Mesothelial cell of epicardium (in vitro differentiated cells): ENCODE measurements at regions not wholly inside any gene's neighbourhood (a gene's known extent, or its start where the extent isn't known, plus 50 kb on each side); places are given as distances from the start of the nearest gene placed in this dataset.

Experiments
- DNase-seq, 2 experiments: peaks; one replicate each; pipeline ENCODE4 v3.0.0; 2021; ENCODE audit warnings: low spot score in 2 of 2; ENCODE audit not compliant: unreplicated experiment in 2 of 2
- H3K27ac Mint-ChIP-seq: 2 replicates; pipeline ENCODE4 v1.8.0; 2021; ENCODE audit warnings: mixed read lengths
- H3K27me3 Mint-ChIP-seq: 2 replicates; pipeline ENCODE4 v1.8.0; 2021; ENCODE audit warnings: low read depth, mixed read lengths
- H3K36me3 Mint-ChIP-seq: 2 replicates; pipeline ENCODE4 v1.8.0; 2021; ENCODE audit warnings: mixed read lengths
- H3K4me1 Mint-ChIP-seq: 2 replicates; pipeline ENCODE4 v1.8.0; 2021; ENCODE audit warnings: mixed read lengths
- H3K4me3 Mint-ChIP-seq: 2 replicates; pipeline ENCODE4 v1.8.0; 2021; ENCODE audit warnings: mild to moderate bottlenecking, moderate library complexity, mixed read lengths
- H3K9me3 Mint-ChIP-seq: 2 replicates; pipeline ENCODE4 v1.8.0; 2021; ENCODE audit warnings: mixed read lengths
- CTCF ChIP-seq: fragments of 200-600 bp; sonication (generic); IDR thresholded peaks from one replicate; pipeline ENCODE4 v1.5.0; 2021; ENCODE audit warnings: antibody characterized with exemption; ENCODE audit not compliant: unreplicated experiment

DNA sequence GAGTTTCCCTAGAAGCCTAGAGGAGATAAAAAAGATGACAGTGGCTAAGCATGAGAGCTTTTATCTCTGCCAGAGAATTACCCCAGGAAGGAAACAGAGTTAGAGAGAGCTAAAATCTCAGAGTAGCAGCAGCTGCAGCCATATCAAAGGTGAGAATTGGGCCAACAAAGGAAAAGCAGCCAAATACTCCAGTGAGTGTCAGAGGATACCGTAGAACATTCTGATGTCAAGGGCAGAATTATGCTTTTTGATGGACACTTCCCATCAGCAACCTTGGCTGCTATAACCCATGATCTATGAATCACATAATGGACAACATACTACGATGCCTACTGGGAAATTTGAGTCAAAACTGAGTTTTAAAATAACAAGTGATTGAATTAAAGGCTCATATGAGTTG is 405.8 kb upstream of the CPEB2 start:
- no peak overlapping the region for H3K4me3 Mint-ChIP-seq
- no peaks in the 10 kb centered on the region for H3K9me3 Mint-ChIP-seq
- H3K27ac Mint-ChIP-seq: no peak overlapping the region
- H3K27me3 Mint-ChIP-seq: peaks cover 2% of the 10 kb centered on the region
- no peak for TF ChIP-seq CTCF
- H3K4me1 Mint-ChIP-seq: no peaks in the 10 kb centered on the region
- no peak for DNase-seq
- no peaks in the 10 kb centered on the region for H3K36me3 Mint-ChIP-seq

DNA sequence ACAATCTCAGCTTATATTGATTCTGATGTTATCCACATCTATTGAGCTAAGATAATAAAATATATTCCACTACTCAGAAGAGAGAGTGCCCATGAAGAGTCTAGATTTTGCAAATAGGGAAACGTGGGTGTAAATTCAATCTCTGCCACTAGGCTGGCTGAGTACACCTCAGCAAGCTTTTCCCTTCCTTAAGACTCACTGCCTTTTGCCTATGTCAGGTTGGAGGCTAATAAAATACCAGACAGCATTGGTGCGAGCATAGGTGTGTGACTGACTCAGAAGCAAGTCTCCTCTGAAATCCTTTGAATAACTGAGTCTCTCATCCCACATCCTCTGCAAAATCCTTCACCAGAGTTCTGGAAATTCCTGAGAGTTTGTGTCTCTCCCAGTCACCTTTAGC is 405.4 kb upstream of the CPEB2 start:
- Mint-ChIP-seq H3K9me3 (no peaks in the 10 kb centered on the region), H3K4me3 (no peak overlapping the region), H3K36me3 (no peaks in the 10 kb centered on the region), H3K27ac (no peak overlapping the region), H3K4me1 (no peaks in the 10 kb centered on the region), H3K27me3 (peaks cover 2% of the 10 kb centered on the region)
- no peak for TF ChIP-seq CTCF
- DNase-seq: no peak

GRCh38 chr4:14602206-14602605 is 400.1 kb upstream of the CPEB2 start:
- no peak for TF ChIP-seq CTCF
- no peak for DNase-seq
- H3K36me3 Mint-ChIP-seq: no peaks in the 10 kb centered on the region
- H3K27me3 Mint-ChIP-seq: peaks cover 2% of the 10 kb centered on the region
- no peaks in the 10 kb centered on the region for H3K4me1 Mint-ChIP-seq
- no peak overlapping the region for H3K27ac Mint-ChIP-seq
- no peaks in the 10 kb centered on the region for H3K9me3 Mint-ChIP-seq
- H3K4me3 Mint-ChIP-seq: no peak overlapping the region

DNA sequence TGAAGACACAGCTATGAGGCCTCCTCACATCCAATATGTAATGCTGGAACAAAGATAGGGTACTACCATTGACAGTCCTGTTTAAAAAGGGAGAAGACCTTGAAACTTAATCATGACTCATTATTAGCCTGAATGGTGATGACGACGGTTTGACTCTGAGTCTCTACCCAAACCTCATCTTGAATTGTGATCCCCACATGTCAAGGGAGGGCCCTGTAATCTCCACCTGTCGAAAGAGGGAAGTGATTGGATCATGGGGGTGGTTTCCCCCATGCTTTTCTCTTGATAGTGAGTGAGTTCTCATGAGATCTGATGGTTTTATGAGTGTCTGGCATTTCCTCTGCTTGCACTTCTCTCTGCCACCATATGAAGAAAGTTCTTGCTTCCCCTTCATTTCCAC is 395.3 kb upstream of the CPEB2 start:
- DNase-seq: no peak
- Mint-ChIP-seq H3K27me3 (no peaks in the 10 kb centered on the region), H3K9me3 (no peaks in the 10 kb centered on the region), H3K36me3 (no peaks in the 10 kb centered on the region), H3K4me1 (no peaks in the 10 kb centered on the region), H3K4me3 (no peak overlapping the region), H3K27ac (no peak overlapping the region)
- TF ChIP-seq CTCF: no peak

DNA sequence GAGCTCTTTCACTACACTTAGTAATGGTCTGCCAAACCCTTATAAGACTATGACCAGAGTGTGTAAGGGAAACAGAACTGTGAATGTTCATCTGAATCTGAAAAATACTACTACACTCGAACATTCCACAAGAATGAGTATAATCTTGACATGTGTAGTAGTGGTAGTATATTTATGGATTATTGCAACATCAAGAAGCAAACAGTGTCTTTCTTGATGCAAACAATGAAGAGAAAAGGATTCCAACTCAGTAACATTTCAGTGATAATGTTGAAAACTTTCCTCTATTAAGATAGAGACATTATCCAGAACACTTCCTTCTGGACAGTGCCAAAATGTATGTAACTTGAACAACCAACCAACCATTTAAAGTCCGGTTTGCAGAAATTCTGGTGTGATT is 394.7 kb upstream of the CPEB2 start:
- Mint-ChIP-seq H3K27me3 (no peaks in the 10 kb centered on the region), H3K9me3 (no peaks in the 10 kb centered on the region), H3K4me1 (no peaks in the 10 kb centered on the region), H3K4me3 (no peak overlapping the region), H3K36me3 (no peaks in the 10 kb centered on the region), H3K27ac (no peak overlapping the region)
- no peak for TF ChIP-seq CTCF
- DNase-seq: no peak

DNA sequence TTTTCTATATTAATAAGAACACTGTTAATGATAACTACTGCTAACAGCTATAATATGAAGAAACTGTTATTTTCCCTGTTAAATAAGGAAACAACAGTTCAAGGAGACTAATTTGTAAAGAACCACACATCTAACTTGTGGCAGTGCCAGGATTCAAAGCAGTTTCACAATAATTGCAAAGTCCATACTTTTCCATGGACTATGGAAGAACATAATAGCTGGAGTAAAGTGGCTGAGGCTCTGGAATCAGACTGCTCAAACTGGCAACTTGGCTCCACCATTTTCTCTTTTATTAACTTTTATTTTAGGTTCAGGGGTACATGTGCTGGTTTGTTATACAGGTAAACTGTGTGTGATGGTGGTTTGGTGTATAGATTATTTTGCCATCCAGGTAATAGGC is 393.7 kb upstream of the CPEB2 start:
- H3K9me3 Mint-ChIP-seq: no peaks in the 10 kb centered on the region
- no peak for TF ChIP-seq CTCF
- DNase-seq: no peak
- no peaks in the 10 kb centered on the region for H3K27me3 Mint-ChIP-seq
- no peak overlapping the region for H3K4me3 Mint-ChIP-seq
- H3K36me3 Mint-ChIP-seq: no peaks in the 10 kb centered on the region
- no peaks in the 10 kb centered on the region for H3K4me1 Mint-ChIP-seq
- no peak overlapping the region for H3K27ac Mint-ChIP-seq
